H9 (cell line): ENCODE measurements at regions not wholly inside any gene's neighbourhood (a gene's known extent, or its start where the extent isn't known, plus 50 kb on each side); places are given as distances from the start of the nearest gene placed in this dataset.

ENCODE experiments used
- DNase-seq: peaks from one replicate; pipeline ENCODE4 v3.0.0-alpha.2; 2017
- H2AFZ ChIP-seq: one replicate; pipeline ENCODE4 v1.6.1; 2013; ENCODE audit warnings: mild to moderate bottlenecking, low read length, control low read depth, moderate library complexity
- H2AK5ac ChIP-seq: 2 replicates; pipeline ENCODE4 v1.6.1; 2013; ENCODE audit warnings: low read length, control low read depth, mixed read lengths; ENCODE audit not compliant: insufficient read length
- H2BK120ac ChIP-seq: one replicate; pipeline ENCODE4 v1.6.1; 2013; ENCODE audit warnings: low read depth, mild to moderate bottlenecking, low read length, control low read depth, inconsistent platforms; ENCODE audit not compliant: poor library complexity, severe bottlenecking
- H2BK12ac ChIP-seq: 2 replicates; pipeline ENCODE4 v1.6.1; 2013; ENCODE audit warnings: low read length, control low read depth, mixed read lengths, low read depth; ENCODE audit not compliant: insufficient read length
- H2BK15ac ChIP-seq: 2 replicates; pipeline ENCODE4 v1.6.1; 2013; ENCODE audit warnings: low read depth, low read length, control low read depth
- H2BK20ac ChIP-seq: one replicate; pipeline ENCODE4 v1.6.1; 2013; ENCODE audit warnings: low read depth, mild to moderate bottlenecking, low read length, control low read depth, inconsistent platforms; ENCODE audit not compliant: poor library complexity, severe bottlenecking
- H2BK5ac ChIP-seq: 2 replicates; pipeline ENCODE4 v1.6.1; 2013; ENCODE audit warnings: low read length, control low read depth, mixed read lengths; ENCODE audit not compliant: insufficient read length
- H3K14ac ChIP-seq: 2 replicates; pipeline ENCODE4 v1.6.1; 2013; ENCODE audit warnings: low read length, control low read depth; ENCODE audit not compliant: insufficient read depth
- H3K18ac ChIP-seq: 2 replicates; pipeline ENCODE4 v1.6.1; 2013; ENCODE audit warnings: low read depth, mild to moderate bottlenecking, mixed read lengths, low read length, control low read depth; ENCODE audit not compliant: insufficient read length
- H3K23ac ChIP-seq: 2 replicates; pipeline ENCODE4 v1.6.1; 2013; ENCODE audit warnings: low read length, control low read depth, mixed read lengths, low read depth; ENCODE audit not compliant: insufficient read length
- H3K23me2 ChIP-seq: 2 replicates; pipeline ENCODE4 v1.6.1; 2013; ENCODE audit warnings: low read depth, mild to moderate bottlenecking, mixed read lengths, low read length, control low read depth; ENCODE audit not compliant: insufficient read length, poor library complexity, severe bottlenecking
- H3K27ac ChIP-seq: 2 replicates; pipeline ENCODE4 v1.5.1; 2013; ENCODE audit warnings: low read length, control low read depth, mixed read lengths, low read depth; ENCODE audit not compliant: insufficient read length
- H3K27me3 ChIP-seq: 2 replicates; pipeline ENCODE4 v1.6.1; 2013; ENCODE audit warnings: low read length, control low read depth, inconsistent platforms; ENCODE audit not compliant: insufficient read depth
- H3K4ac ChIP-seq: 2 replicates; pipeline ENCODE4 v1.6.1; 2013; ENCODE audit warnings: low read depth, mild to moderate bottlenecking, control low read depth, inconsistent platforms, low read length, moderate library complexity
- H3K4me1 ChIP-seq: 2 replicates; pipeline ENCODE4 v1.6.1; 2013; ENCODE audit warnings: low read length, control low read depth, inconsistent platforms; ENCODE audit not compliant: insufficient read depth
- H3K4me2 ChIP-seq: 2 replicates; pipeline ENCODE4 v1.6.1; 2013; ENCODE audit warnings: low read length, control low read depth, mixed read lengths; ENCODE audit not compliant: insufficient read length, insufficient read depth
- H3K56ac ChIP-seq: 2 replicates; pipeline ENCODE4 v1.6.1; 2013; ENCODE audit warnings: low read depth, mild to moderate bottlenecking, mixed read lengths, low read length, control low read depth; ENCODE audit not compliant: insufficient read length
- H3K79me1 ChIP-seq: 2 replicates; pipeline ENCODE4 v1.6.1; 2013; ENCODE audit warnings: low read depth, mild to moderate bottlenecking, moderate library complexity, low read length, control low read depth, inconsistent platforms; ENCODE audit not compliant: insufficient read depth, poor library complexity, severe bottlenecking
- H3K79me2 ChIP-seq: 2 replicates; pipeline ENCODE4 v1.6.1; 2013; ENCODE audit warnings: low read length, control low read depth, inconsistent platforms; ENCODE audit not compliant: insufficient read depth
- H3K9ac ChIP-seq: 2 replicates; pipeline ENCODE4 v1.6.1; 2013; ENCODE audit warnings: low read length, control low read depth, mixed read lengths; ENCODE audit not compliant: insufficient read length; ENCODE audit errors: extremely low read depth
- H3K9me3 ChIP-seq: one replicate; pipeline ENCODE4 v1.6.1; 2013; ENCODE audit warnings: low read depth, low read length, inconsistent platforms; ENCODE audit not compliant: control insufficient read depth
- H3T11ph ChIP-seq: one replicate; pipeline ENCODE4 v1.6.1; 2013; ENCODE audit warnings: mild to moderate bottlenecking, low read length, control low read depth, inconsistent platforms
- H4K20me1 ChIP-seq: one replicate; pipeline ENCODE4 v1.6.1; 2013; ENCODE audit not compliant: control insufficient read depth, insufficient read length, insufficient read depth
- H4K5ac ChIP-seq: 2 replicates; pipeline ENCODE4 v1.6.1; 2013; ENCODE audit warnings: low read depth, mild to moderate bottlenecking, mixed read lengths, low read length, control low read depth; ENCODE audit not compliant: insufficient read length
- H4K8ac ChIP-seq: replicated peaks from 2 replicates; pipeline ENCODE4 v1.6.1; 2013; ENCODE audit warnings: low read length, control low read depth, mixed read lengths, low read depth; ENCODE audit not compliant: insufficient read length
- H4K91ac ChIP-seq: 2 replicates; pipeline ENCODE4 v1.6.1; 2013; ENCODE audit warnings: low read depth, mild to moderate bottlenecking, moderate library complexity, mixed read lengths, low read length, control low read depth; ENCODE audit not compliant: insufficient read length
- H3K27ac Mint-ChIP-seq, 3 experiments: 2 replicates in 2 of 3; 3 replicates in 1 of 3; pipeline ENCODE4 v1.8.0; 2020 to 2021; ENCODE audit warnings: mixed read lengths in 3 of 3, mild to moderate bottlenecking in 1 of 3, moderate library complexity in 1 of 3
- H3K27me3 Mint-ChIP-seq: 2 replicates; pipeline ENCODE4 v1.8.0; 2021; ENCODE audit warnings: low read depth, mild to moderate bottlenecking, moderate library complexity, mixed read lengths
- H3K36me3 Mint-ChIP-seq, 3 experiments: 2 replicates in 2 of 3; 3 replicates in 1 of 3; pipeline ENCODE4 v1.8.0; 2020 to 2021; ENCODE audit warnings: low read depth in 3 of 3, mixed read lengths in 3 of 3; ENCODE audit not compliant: insufficient read depth in 1 of 3
- H3K4me1 Mint-ChIP-seq, 2 experiments: 2 replicates each; pipeline ENCODE4 v1.8.0; 2020; ENCODE audit warnings: mixed read lengths in 2 of 2
- H3K4me3 Mint-ChIP-seq, 2 experiments: 2 replicates in 1 of 2; 3 replicates in 1 of 2; pipeline ENCODE4 v1.8.0; 2020 to 2021; ENCODE audit warnings: mild to moderate bottlenecking in 2 of 2, mixed read lengths in 2 of 2, moderate library complexity in 1 of 2
- H3K9me3 Mint-ChIP-seq, 2 experiments: 2 replicates in 1 of 2; 3 replicates in 1 of 2; pipeline ENCODE4 v1.8.0; 2020; ENCODE audit warnings: mild to moderate bottlenecking in 2 of 2, mixed read lengths in 2 of 2, moderate library complexity in 1 of 2
- TF ChIP-seq, protein P1 (sequence below): fragments of 200-600 bp; sonication (generic); conservative IDR thresholded peaks from 3 replicates; pipeline ENCODE4 v1.8.0; 2021; ENCODE audit warnings: antibody characterized with exemption, mild to moderate bottlenecking

DNA sequence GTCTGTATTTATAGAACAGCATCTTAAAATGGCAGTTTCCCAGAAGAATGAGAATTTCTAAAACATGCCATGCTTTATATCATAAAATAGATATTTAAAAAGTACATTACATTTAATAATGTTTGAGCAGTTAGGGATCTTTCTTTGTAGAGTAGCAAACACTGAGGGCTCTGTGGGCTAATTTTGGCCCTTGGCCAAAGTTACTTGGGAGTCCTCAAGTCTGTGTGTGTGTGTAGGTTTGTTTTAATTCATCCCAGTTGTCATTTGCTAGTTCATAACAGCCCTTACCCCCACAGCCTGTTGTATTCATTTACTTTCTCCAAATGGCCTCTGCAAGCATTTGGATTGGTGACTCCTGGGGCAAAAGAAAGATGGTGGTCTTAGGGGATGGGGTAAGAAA, 576.4 kb upstream of the SGCD start:
- H3K23me2 ChIP-seq, result no peaks in the 10 kb centered on the region
- no peaks in the 10 kb centered on the region for H3K4me1 ChIP-seq
- DNase-seq, result no peak
- no peak overlapping the region for H3K23ac ChIP-seq
- H3K18ac ChIP-seq, result no peak overlapping the region
- no peak overlapping the region for H4K8ac ChIP-seq
- H3K9me3 ChIP-seq, result no peaks in the 10 kb centered on the region
- H2AFZ ChIP-seq, result no peak overlapping the region
- H3K36me3 Mint-ChIP-seq, result peaks cover 0 to 2% (median 0%) of the 10 kb centered on the region in 3 experiments; a peak in 2 of 7 replicates
- H4K5ac ChIP-seq, result no peak overlapping the region
- H4K20me1 ChIP-seq, result no peaks in the 10 kb centered on the region
- H3K56ac ChIP-seq, result no peak overlapping the region
- H3K9ac ChIP-seq, result no peak overlapping the region
- H3K14ac ChIP-seq, result no peak overlapping the region
- H3T11ph ChIP-seq, result no peak overlapping the region
- no peaks in the 10 kb centered on the region; the same call in 1 of the 2 replicates for H3K27me3 Mint-ChIP-seq
- peaks cover 2 to 4% of the 10 kb centered on the region in 2 experiments; a peak in 4 of 5 replicates for H3K9me3 Mint-ChIP-seq
- H3K27ac ChIP-seq, result no peak overlapping the region
- H2BK5ac ChIP-seq, result no peak overlapping the region
- H3K79me1 ChIP-seq, result no peaks in the 10 kb centered on the region
- H3K27me3 ChIP-seq, result no peaks in the 10 kb centered on the region; the same call in 1 of the 2 replicates
- no peak overlapping the region for H2BK12ac ChIP-seq
- no peak overlapping the region for H2BK15ac ChIP-seq
- H3K4ac ChIP-seq, result no peak overlapping the region
- TF ChIP-seq, protein P1, sequence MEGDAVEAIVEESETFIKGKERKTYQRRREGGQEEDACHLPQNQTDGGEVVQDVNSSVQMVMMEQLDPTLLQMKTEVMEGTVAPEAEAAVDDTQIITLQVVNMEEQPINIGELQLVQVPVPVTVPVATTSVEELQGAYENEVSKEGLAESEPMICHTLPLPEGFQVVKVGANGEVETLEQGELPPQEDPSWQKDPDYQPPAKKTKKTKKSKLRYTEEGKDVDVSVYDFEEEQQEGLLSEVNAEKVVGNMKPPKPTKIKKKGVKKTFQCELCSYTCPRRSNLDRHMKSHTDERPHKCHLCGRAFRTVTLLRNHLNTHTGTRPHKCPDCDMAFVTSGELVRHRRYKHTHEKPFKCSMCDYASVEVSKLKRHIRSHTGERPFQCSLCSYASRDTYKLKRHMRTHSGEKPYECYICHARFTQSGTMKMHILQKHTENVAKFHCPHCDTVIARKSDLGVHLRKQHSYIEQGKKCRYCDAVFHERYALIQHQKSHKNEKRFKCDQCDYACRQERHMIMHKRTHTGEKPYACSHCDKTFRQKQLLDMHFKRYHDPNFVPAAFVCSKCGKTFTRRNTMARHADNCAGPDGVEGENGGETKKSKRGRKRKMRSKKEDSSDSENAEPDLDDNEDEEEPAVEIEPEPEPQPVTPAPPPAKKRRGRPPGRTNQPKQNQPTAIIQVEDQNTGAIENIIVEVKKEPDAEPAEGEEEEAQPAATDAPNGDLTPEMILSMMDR, result no peak
- H3K79me2 ChIP-seq, result no peaks in the 10 kb centered on the region
- H4K91ac ChIP-seq, result no peak overlapping the region
- no peaks in the 10 kb centered on the region for H3K4me1 Mint-ChIP-seq
- no peak overlapping the region for H2AK5ac ChIP-seq
- H3K4me2 ChIP-seq, result no peak overlapping the region
- H3K4me3 Mint-ChIP-seq, result no peak overlapping the region
- no peak overlapping the region for H3K27ac Mint-ChIP-seq
- H2BK120ac ChIP-seq, result no peak overlapping the region
- no peak overlapping the region for H2BK20ac ChIP-seq
